ENCODE measurements at regions not wholly inside any gene's neighbourhood (a gene's known extent, or its start where the extent isn't known, plus 50 kb on each side); places are given as distances from the start of the nearest gene placed in this dataset.
"Not testable (repeated sequence)": the region's sequence is repeated elsewhere in the genome, so short reads cannot be mapped to it uniquely, and the experiment has no call there.

- no peak for DNase-seq (ENCODE audit: low spot score)
- CTCF ChIA-PET (ENCODE audit: unreplicated experiment): no interaction called here
- BruUV-seq (replicated peaks): no TSS peak
Measured at GRCh38 chr2:39584283-39584965, 81.3 kb upstream of the TMEM178A start.

GRCh38 chr2:39585531-39585930 is 80.2 kb upstream of the TMEM178A start:
- H2AFZ ChIP-seq (ENCODE audit: low read length); intact Hi-C loops (cut with micrococcal nuclease; ENCODE audit: unreplicated experiment); H3K79me2 ChIP-seq (ENCODE audit: insufficient read depth, low read depth, low read length); H3K4me3 ChIP-seq (ENCODE audit: low read depth, low read length, poor library complexity, severe bottlenecking); CTCF ChIA-PET (ENCODE audit: unreplicated experiment); H3K9me2 ChIP-seq (ENCODE audit: insufficient read depth, low read length); H3K36me3 ChIP-seq (ENCODE audit: insufficient read depth, low read length); H4K20me1 ChIP-seq (ENCODE audit: insufficient read depth, low read length); H3K4me1 ChIP-seq (ENCODE audit: insufficient read depth, low read length, poor library complexity, severe bottlenecking); DNase-seq (ENCODE audit: low spot score); POLR2A ChIA-PET; BruUV-seq (replicated peaks); H3K4me2 ChIP-seq (ENCODE audit: low read length); H3K27ac ChIP-seq (ENCODE audit: low read depth, low read length, poor library complexity, severe bottlenecking); H3K9me3 ChIP-seq (ENCODE audit: low read length): not testable (repeated sequence)

More at GRCh38 chr2:39584283-39584965, 81.3 kb upstream of the TMEM178A start:
- H3K79me2 ChIP-seq (ENCODE audit: insufficient read depth, low read depth, low read length): no peaks in the 10 kb centered on the region
- H3K36me3 ChIP-seq (ENCODE audit: insufficient read depth, low read length): no peaks in the 10 kb centered on the region
- no peaks in the 10 kb centered on the region for H3K4me1 ChIP-seq (ENCODE audit: insufficient read depth, low read length, poor library complexity, severe bottlenecking)
- intact Hi-C loops (cut with micrococcal nuclease; ENCODE audit: unreplicated experiment): no loop called here
- no peak overlapping the region for H3K27ac ChIP-seq (ENCODE audit: low read depth, low read length, poor library complexity, severe bottlenecking)
- H3K4me3 ChIP-seq (ENCODE audit: low read depth, low read length, poor library complexity, severe bottlenecking): no peak overlapping the region
- TF ChIP-seq EZH2phosphoT487 (IDR thresholded peaks at IDR 0.05; ENCODE audit: borderline replicate concordance, low read depth, low read length): no peak
- no peak for TF ChIP-seq CTCF (conservative IDR thresholded peaks at IDR 0.05; ENCODE audit: low read length)
- no peaks in the 10 kb centered on the region for H3K9me2 ChIP-seq (ENCODE audit: insufficient read depth, low read length)
- no peaks in the 10 kb centered on the region for H3K9me3 ChIP-seq (ENCODE audit: low read length)
- no peak overlapping the region for H2AFZ ChIP-seq (ENCODE audit: low read length)
- no peak overlapping the region for H3K4me2 ChIP-seq (ENCODE audit: low read length)
- H4K20me1 ChIP-seq (ENCODE audit: insufficient read depth, low read length): no peaks in the 10 kb centered on the region
- POLR2A ChIA-PET: no interaction called here

GRCh38 chr2:39587168-39587567 is 78.5 kb upstream of the TMEM178A start:
- Histone ChIP-seq H3K4me2 (ENCODE audit: low read length) (no peak overlapping the region), H2AFZ (ENCODE audit: low read length) (no peak overlapping the region), H3K36me3 (ENCODE audit: insufficient read depth, low read length) (no peaks in the 10 kb centered on the region), H3K9me3 (ENCODE audit: low read length) (no peaks in the 10 kb centered on the region), H4K20me1 (ENCODE audit: insufficient read depth, low read length) (no peaks in the 10 kb centered on the region), H3K4me3 (ENCODE audit: low read depth, low read length, poor library complexity, severe bottlenecking) (no peak overlapping the region), H3K4me1 (ENCODE audit: insufficient read depth, low read length, poor library complexity, severe bottlenecking) (no peaks in the 10 kb centered on the region), H3K9me2 (ENCODE audit: insufficient read depth, low read length) (no peaks in the 10 kb centered on the region), H3K27ac (ENCODE audit: low read depth, low read length, poor library complexity, severe bottlenecking) (no peak overlapping the region), H3K79me2 (ENCODE audit: insufficient read depth, low read depth, low read length) (no peaks in the 10 kb centered on the region)
- ChIA-PET POLR2A (no interaction called here), CTCF (ENCODE audit: unreplicated experiment) (no interaction called here)
- no peak for TF ChIP-seq EZH2phosphoT487 (IDR thresholded peaks at IDR 0.05; ENCODE audit: borderline replicate concordance, low read depth, low read length)
- no peak for TF ChIP-seq CTCF (conservative IDR thresholded peaks at IDR 0.05; ENCODE audit: low read length)
- BruUV-seq (replicated peaks): no TSS peak
- intact Hi-C loops (cut with micrococcal nuclease; ENCODE audit: unreplicated experiment): no loop called here
- DNase-seq (ENCODE audit: low spot score): no peak
